ENCODE measurements at regions not wholly inside any gene's neighbourhood (a gene's known extent, or its start where the extent isn't known, plus 50 kb on each side); places are given as distances from the start of the nearest gene placed in this dataset.

DNA sequence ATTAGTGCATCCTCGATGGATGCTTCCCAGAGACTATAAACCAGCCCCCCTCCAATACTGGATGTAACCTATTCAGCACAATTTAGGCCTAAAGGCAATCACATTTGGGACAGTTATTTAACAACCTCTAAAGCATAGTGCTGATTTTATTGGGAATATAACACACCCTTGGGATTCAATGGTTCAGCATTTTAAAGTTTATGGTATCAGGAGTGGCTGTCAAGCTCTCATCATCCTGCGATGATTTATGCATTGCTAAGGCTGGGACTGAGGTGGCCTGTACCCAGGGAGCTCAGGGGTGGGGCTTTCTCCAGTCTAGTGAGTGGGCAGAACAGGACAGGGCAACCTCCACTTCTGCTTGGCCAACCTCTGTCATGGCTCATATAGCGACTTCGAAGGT lies 464.9 kb downstream of the INHBA start:
- H3K27me3 ChIP-seq (ENCODE audit: insufficient read depth, poor library complexity, severe bottlenecking): no peaks in the 10 kb centered on the region
- no peaks in the 10 kb centered on the region for H3K36me3 ChIP-seq (ENCODE audit: low read depth)
- H3K4me3 ChIP-seq (ENCODE audit: severe bottlenecking): no peak overlapping the region
- TF ChIP-seq, protein P1, sequence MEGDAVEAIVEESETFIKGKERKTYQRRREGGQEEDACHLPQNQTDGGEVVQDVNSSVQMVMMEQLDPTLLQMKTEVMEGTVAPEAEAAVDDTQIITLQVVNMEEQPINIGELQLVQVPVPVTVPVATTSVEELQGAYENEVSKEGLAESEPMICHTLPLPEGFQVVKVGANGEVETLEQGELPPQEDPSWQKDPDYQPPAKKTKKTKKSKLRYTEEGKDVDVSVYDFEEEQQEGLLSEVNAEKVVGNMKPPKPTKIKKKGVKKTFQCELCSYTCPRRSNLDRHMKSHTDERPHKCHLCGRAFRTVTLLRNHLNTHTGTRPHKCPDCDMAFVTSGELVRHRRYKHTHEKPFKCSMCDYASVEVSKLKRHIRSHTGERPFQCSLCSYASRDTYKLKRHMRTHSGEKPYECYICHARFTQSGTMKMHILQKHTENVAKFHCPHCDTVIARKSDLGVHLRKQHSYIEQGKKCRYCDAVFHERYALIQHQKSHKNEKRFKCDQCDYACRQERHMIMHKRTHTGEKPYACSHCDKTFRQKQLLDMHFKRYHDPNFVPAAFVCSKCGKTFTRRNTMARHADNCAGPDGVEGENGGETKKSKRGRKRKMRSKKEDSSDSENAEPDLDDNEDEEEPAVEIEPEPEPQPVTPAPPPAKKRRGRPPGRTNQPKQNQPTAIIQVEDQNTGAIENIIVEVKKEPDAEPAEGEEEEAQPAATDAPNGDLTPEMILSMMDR (IDR thresholded peaks at IDR 0.05; ENCODE audit: poor library complexity, severe bottlenecking): no peak
- no peak for ATAC-seq (ENCODE audit: low read depth)
- no peak for DNase-seq (ENCODE audit: low spot score)
- H3K4me1 ChIP-seq (ENCODE audit: insufficient read depth, poor library complexity, severe bottlenecking): peaks cover 38% of the 10 kb centered on the region
- peaks cover 5% of the 10 kb centered on the region for H3K9me3 ChIP-seq (ENCODE audit: severe bottlenecking)
- H3K27ac ChIP-seq (ENCODE audit: poor library complexity, severe bottlenecking): peak overlapping the region; percentile 91

DNA sequence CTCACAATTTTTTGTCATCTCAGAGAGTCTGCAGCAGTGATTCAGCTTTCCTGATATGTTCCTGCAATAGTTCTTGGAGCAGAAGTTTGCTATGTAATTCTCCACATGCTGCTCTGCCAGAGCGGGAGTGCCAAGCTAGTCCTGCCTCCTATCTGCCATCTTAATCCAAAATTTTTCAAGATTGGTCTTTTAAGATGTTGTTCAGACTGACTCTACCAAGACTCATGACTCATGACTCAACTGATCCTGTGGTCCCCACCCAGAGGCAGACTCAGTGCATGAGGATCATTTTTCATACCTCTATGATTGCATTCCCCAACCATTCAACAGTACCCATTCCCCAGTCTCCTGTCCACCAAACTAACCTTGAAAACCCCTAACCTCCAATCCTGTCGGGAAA lies 470.8 kb downstream of the INHBA start:
- peak overlapping the region; percentile 12 for H3K27ac ChIP-seq (ENCODE audit: poor library complexity, severe bottlenecking)
- no peaks in the 10 kb centered on the region for H3K27me3 ChIP-seq (ENCODE audit: insufficient read depth, poor library complexity, severe bottlenecking)
- no peaks in the 10 kb centered on the region for H3K36me3 ChIP-seq (ENCODE audit: low read depth)
- TF ChIP-seq, protein P1 (IDR thresholded peaks at IDR 0.05; ENCODE audit: poor library complexity, severe bottlenecking): peak; percentile 8
- H3K9me3 ChIP-seq (ENCODE audit: severe bottlenecking): peaks cover 16% of the 10 kb centered on the region
- H3K4me1 ChIP-seq (ENCODE audit: insufficient read depth, poor library complexity, severe bottlenecking): peaks cover 25% of the 10 kb centered on the region
- H3K4me3 ChIP-seq (ENCODE audit: severe bottlenecking): no peak overlapping the region
- ATAC-seq (ENCODE audit: low read depth) (peak; percentile 40; the same call in 1 of the 3 replicates), DNase-seq (ENCODE audit: low spot score) (no peak)

DNA sequence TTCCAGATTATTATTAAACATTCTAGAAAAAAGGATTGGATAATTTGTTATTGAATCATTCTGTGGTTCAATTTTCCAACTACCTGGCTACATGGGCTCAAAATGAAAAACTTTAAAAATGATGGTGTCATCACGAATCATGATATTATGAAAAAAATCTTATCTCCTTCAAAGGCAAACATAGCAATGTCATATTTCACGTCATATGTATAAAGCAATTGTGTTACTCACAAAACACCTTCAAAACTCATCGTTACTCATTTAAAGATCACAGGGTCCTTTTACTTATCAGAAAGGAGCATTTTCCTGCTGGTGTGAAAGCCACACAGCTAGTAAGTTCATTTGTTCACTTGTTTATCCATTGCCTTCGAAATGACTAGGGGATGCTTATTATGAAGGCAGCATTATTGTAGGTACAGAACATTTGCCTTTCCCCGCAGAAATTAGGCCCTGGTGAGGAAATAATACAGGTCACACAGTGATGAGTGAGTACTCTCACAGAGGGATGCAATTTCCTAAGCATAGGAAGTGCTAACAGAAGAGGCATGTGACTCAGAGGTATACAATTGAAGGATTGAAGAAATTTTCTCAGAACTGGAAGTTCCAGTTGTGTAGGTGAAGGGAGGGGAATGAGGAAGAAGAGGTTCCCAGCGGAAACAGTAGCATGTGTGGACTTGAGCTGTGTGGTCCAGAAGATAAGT lies 478.7 kb downstream of the INHBA start:
- DNase-seq (ENCODE audit: low spot score) (no peak), ATAC-seq (ENCODE audit: low read depth) (peak; percentile 98)
- Histone ChIP-seq H3K27me3 (ENCODE audit: insufficient read depth, poor library complexity, severe bottlenecking) (no peaks in the 10 kb centered on the region), H3K36me3 (ENCODE audit: low read depth) (no peaks in the 10 kb centered on the region), H3K4me3 (ENCODE audit: severe bottlenecking) (no peak overlapping the region), H3K9me3 (ENCODE audit: severe bottlenecking) (peaks cover 6% of the 10 kb centered on the region), H3K4me1 (ENCODE audit: insufficient read depth, poor library complexity, severe bottlenecking) (peaks cover 29% of the 10 kb centered on the region), H3K27ac (ENCODE audit: poor library complexity, severe bottlenecking) (peak overlapping the region; percentile 94)
- TF ChIP-seq, protein P1 (IDR thresholded peaks at IDR 0.05; ENCODE audit: poor library complexity, severe bottlenecking): no peak

DNA sequence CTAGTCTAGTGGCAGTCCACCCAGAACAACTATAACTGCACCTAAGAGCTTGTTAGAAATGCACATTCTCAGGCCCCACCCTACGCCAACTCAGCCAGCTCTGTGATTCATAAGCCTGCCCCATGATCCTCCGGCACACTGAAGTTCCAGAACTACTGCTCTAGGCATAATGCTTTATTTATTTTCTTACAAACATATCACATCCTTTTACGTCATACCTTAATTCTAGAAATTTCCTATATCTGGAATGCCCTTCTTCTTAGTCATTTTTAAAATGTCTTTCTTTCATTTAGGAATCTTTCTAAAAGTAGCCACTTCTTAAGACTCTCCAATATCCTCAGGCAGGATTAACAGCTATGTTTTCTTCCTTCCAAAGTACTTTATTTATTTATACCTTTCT lies 480.1 kb downstream of the INHBA start:
- no peaks in the 10 kb centered on the region for H3K27me3 ChIP-seq (ENCODE audit: insufficient read depth, poor library complexity, severe bottlenecking)
- H3K4me3 ChIP-seq (ENCODE audit: severe bottlenecking): no peak overlapping the region
- H3K4me1 ChIP-seq (ENCODE audit: insufficient read depth, poor library complexity, severe bottlenecking): peaks cover 31% of the 10 kb centered on the region
- H3K36me3 ChIP-seq (ENCODE audit: low read depth): no peaks in the 10 kb centered on the region
- ATAC-seq (ENCODE audit: low read depth): no peak
- TF ChIP-seq, protein P1 (IDR thresholded peaks at IDR 0.05; ENCODE audit: poor library complexity, severe bottlenecking): no peak
- DNase-seq (ENCODE audit: low spot score): no peak
- H3K9me3 ChIP-seq (ENCODE audit: severe bottlenecking): peaks cover 6% of the 10 kb centered on the region
- peak overlapping the region; percentile 94 for H3K27ac ChIP-seq (ENCODE audit: poor library complexity, severe bottlenecking)

DNA sequence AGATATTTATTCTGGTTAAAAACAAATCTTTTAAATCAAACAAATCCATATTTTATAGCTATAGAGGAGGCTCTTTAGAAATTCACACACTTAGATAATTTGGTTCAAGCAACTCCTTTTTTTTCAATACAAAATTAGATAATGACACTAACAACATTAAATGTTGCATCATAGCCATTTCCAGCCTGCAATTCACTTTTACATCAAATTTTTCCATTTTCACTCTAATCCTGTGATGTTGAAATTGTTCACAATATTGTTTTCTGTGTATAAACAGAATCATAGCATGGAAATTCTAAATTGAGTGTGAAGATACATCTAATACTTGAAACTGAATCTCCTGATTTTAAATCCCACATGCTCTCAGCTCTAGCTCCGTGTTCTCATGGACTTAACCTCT lies 482.6 kb downstream of the INHBA start:
- no peak for DNase-seq (ENCODE audit: low spot score)
- Histone ChIP-seq H3K4me1 (ENCODE audit: insufficient read depth, poor library complexity, severe bottlenecking) (peaks cover 33% of the 10 kb centered on the region), H3K27me3 (ENCODE audit: insufficient read depth, poor library complexity, severe bottlenecking) (no peaks in the 10 kb centered on the region), H3K27ac (ENCODE audit: poor library complexity, severe bottlenecking) (no peak overlapping the region), H3K9me3 (ENCODE audit: severe bottlenecking) (peaks cover 6% of the 10 kb centered on the region), H3K4me3 (ENCODE audit: severe bottlenecking) (no peak overlapping the region), H3K36me3 (ENCODE audit: low read depth) (no peaks in the 10 kb centered on the region)
- ATAC-seq (ENCODE audit: low read depth): no peak
- TF ChIP-seq, protein P1 (IDR thresholded peaks at IDR 0.05; ENCODE audit: poor library complexity, severe bottlenecking): no peak
